SH-SY5Y (cell line): ENCODE measurements at regions not wholly inside any gene's neighbourhood (a gene's known extent, or its start where the extent isn't known, plus 50 kb on each side); places are given as distances from the start of the nearest gene placed in this dataset.

Source experiments
- GATA2 ChIP-seq: IDR thresholded peaks from 2 replicates; pipeline ENCODE4 v1.6.1; 2011; ENCODE audit warnings: mild to moderate bottlenecking, low read depth, low read length
- GATA3 ChIP-seq: IDR thresholded peaks from 2 replicates; pipeline ENCODE4 v1.6.1; 2011; ENCODE audit warnings: low read depth, mild to moderate bottlenecking, low read length, moderate library complexity

GRCh38 chr10:31708046-31708445 is 220.6 kb downstream of the ARHGAP12 start:
- TF ChIP-seq GATA2 (no peak), GATA3 (no peak)
